ENCODE measurements at regions not wholly inside any gene's neighbourhood (a gene's known extent, or its start where the extent isn't known, plus 50 kb on each side); places are given as distances from the start of the nearest gene placed in this dataset.
A peak's percentile ranks its signal among the peaks of the same experiment; 100 is the strongest.

GRCh38 chr19:31560086-31561060, 211.1 kb upstream of the TSHZ3 start:
- peaks cover 46% of the 10 kb centered on the region for H3K9me3 ChIP-seq
- 27% methylated on average over 22 of the region's 22 CpGs for WGBS (ENCODE audit: missing lambda C conversion rate)
- ChIA-PET CTCF (interaction anchor here (0.9 to 1.1 kb wide), 2 partner anchors 17 to 19 kb away, joined by 3 read pairs; no protein-coding TSS in a partner anchor), POLR2A (no interaction called here)
- H3K4me2 ChIP-seq = no peak overlapping the region
- TF ChIP-seq RNF2 (IDR thresholded peaks at IDR 0.05; ENCODE audit: borderline replicate concordance, low read depth) = no peak
- DNase-seq (ENCODE audit: low read depth in 1 of 2, low spot score in 1 of 2) (no peak), ATAC-seq (no peak), FAIRE-seq (peak; percentile 7)
- H3K4me3 ChIP-seq = no peak overlapping the region
- no peak overlapping the region for H3K27ac ChIP-seq
- no peaks in the 10 kb centered on the region for H3K4me1 ChIP-seq

DNA sequence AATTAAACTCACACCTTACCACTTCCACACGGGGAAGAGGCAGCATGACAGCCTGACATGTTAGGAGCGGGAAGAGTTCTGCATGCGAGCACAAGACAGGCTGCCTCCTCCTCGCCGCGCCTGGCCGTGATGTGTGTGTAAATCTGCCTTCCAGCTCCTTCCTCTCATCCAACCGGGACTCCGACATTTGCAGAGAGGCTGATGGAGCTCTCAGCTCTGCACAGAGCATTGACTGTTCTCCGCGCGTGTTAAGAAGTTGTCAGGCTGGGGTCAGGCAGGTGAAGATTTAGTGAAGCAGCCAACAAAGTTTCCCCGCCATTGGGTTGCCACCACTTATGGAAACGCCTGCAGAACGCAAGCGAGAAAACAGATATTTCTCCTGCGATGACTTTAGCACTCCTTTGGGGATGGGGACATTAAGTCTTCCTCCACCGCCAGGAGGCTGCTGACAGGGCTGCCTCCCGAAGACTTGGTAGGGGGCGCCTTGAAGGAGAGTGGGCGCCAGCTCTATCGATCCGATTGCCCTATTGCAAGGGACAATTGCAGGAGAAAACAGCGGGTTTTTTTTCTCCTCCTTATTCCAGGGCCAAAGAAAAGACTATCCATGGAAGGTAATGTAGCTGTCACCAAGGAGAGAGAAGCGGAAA, 213.9 kb upstream of the TSHZ3 start:
- ATAC-seq = no peak
- CTCF ChIA-PET = interaction anchor here (1.3 to 2.0 kb wide), 2 partner anchors 9 to 10 kb away, joined by 3 to 4 read pairs; no protein-coding TSS in a partner anchor
- FAIRE-seq = no peak

DNA sequence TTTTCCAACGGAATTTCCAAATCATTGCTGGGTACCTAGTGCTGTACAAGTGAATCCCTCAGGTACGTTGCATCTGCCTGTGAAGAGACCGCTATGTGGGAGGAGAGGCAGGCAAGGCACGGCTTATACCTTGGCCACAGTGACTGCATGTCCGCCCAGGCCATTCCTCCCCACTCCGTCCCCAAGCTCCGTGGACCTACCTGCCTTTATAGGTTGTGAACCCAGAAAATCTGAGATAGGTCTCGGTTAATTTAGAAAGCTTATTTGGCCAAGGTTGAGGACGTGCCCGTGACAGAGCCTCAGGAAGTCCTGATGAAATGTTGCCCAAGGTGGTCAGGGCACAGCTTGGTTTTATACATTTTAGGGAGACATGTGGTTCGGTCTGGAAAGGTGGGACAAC, 218.5 kb upstream of the TSHZ3 start:
- no peaks in the 10 kb centered on the region for H3K4me1 ChIP-seq

More for the DNA sequence above, 213.9 kb upstream of the TSHZ3 start:
- TF ChIP-seq ZNF302 (CRISPR knock-in tag; IDR thresholded peaks at IDR 0.05) (no peak), NR3C1 (IDR thresholded peaks at IDR 0.05) (no peak), MAZ (IDR thresholded peaks at IDR 0.05; ENCODE audit: borderline replicate concordance, low read depth, low read length) (no peak), RARB (CRISPR knock-in tag; IDR thresholded peaks at IDR 0.05) (no peak)
- Histone ChIP-seq H3K4me1 (no peaks in the 10 kb centered on the region), H3K4me3 (no peak overlapping the region), H3K27ac (no peak overlapping the region), H3K4me2 (no peak overlapping the region), H3K9me3 (peaks cover 42% of the 10 kb centered on the region)
- DNase-seq (ENCODE audit: low read depth in 1 of 2, low spot score in 1 of 2) = no peak
- WGBS (ENCODE audit: missing lambda C conversion rate) = 50% methylated on average over 25 of the region's 25 CpGs
- POLR2A ChIA-PET = no interaction called here

DNA sequence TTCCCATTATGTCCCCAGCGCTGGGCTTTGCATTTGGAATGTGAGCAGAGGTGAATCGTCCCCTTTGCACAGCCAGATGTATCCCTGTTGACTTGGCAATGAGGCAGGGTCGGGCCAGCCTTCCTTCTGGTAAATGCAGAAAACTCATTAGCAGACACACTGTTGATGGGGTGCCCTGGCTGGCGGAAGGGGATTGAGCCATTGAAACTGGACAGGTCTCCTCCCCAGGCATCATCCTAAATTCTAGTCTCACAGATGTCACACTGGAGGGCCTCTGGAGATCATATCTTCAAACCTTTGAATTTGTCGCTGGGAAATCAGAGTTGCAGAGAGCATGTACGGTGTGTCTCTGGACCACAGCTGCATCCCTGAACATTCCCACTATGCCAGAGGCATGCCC, 219.5 kb upstream of the TSHZ3 start:
- 13% methylated on average over 6 of the region's 6 CpGs for WGBS (ENCODE audit: missing lambda C conversion rate)
- no peak for ATAC-seq
- peak; percentile 18 for FAIRE-seq
- ChIA-PET CTCF (interaction anchor here (0.7 kb wide), 1 partner anchor 15 kb away, joined by 3 read pairs; no protein-coding TSS in a partner anchor), POLR2A (no interaction called here)
- Histone ChIP-seq H3K4me3 (no peak overlapping the region), H3K9me3 (peaks cover 15% of the 10 kb centered on the region; the same call in 2 of the 3 replicates), H3K27ac (no peak overlapping the region), H3K4me2 (no peak overlapping the region), H3K4me1 (no peaks in the 10 kb centered on the region)
- TF ChIP-seq POLR2AphosphoS2 (conservative IDR thresholded peaks at IDR 0.05; ENCODE audit: low read length) = no peak
- no peak for TF ChIP-seq RFX5 (IDR thresholded peaks at IDR 0.05)
- no peak for TF ChIP-seq USF2 (IDR thresholded peaks at IDR 0.05)
- TF ChIP-seq, protein P1, sequence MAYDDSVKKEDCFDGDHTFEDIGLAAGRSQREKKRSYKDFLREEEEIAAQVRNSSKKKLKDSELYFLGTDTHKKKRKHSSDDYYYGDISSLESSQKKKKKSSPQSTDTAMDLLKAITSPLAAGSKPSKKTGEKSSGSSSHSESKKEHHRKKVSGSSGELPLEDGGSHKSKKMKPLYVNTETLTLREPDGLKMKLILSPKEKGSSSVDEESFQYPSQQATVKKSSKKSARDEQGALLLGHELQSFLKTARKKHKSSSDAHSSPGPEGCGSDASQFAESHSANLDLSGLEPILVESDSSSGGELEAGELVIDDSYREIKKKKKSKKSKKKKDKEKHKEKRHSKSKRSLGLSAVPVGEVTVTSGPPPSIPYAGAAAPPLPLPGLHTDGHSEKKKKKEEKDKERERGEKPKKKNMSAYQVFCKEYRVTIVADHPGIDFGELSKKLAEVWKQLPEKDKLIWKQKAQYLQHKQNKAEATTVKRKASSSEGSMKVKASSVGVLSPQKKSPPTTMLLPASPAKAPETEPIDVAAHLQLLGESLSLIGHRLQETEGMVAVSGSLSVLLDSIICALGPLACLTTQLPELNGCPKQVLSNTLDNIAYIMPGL (CRISPR knock-in tag; IDR thresholded peaks at IDR 0.05; ENCODE audit: borderline replicate concordance) = no peak
- TF ChIP-seq EP300 (IDR thresholded peaks at IDR 0.05) = no peak
- TF ChIP-seq MYC (IDR thresholded peaks at IDR 0.05; ENCODE audit: borderline replicate concordance, low read length) = no peak
- TF ChIP-seq KDM1A (IDR thresholded peaks at IDR 0.05; ENCODE audit: low read depth) = no peak
- no peak for DNase-seq (ENCODE audit: low read depth in 1 of 2, low spot score in 1 of 2)

More for the DNA sequence above, 218.5 kb upstream of the TSHZ3 start:
- H3K27ac ChIP-seq = no peak overlapping the region
- peaks cover 19% of the 10 kb centered on the region; the same call in 2 of the 3 replicates for H3K9me3 ChIP-seq
- ATAC-seq = no peak
- H3K4me2 ChIP-seq = no peak overlapping the region
- TF ChIP-seq HEYL (CRISPR knock-in tag; IDR thresholded peaks at IDR 0.05) (no peak), ZFP36 (IDR thresholded peaks at IDR 0.05; ENCODE audit: borderline replicate concordance, partially characterized antibody) (no peak), KDM5A (IDR thresholded peaks at IDR 0.05) (no peak), ZNF302 (CRISPR knock-in tag; IDR thresholded peaks at IDR 0.05) (no peak), ZSCAN20 (CRISPR knock-in tag; IDR thresholded peaks at IDR 0.05) (no peak), MAZ (IDR thresholded peaks at IDR 0.05; ENCODE audit: borderline replicate concordance, low read depth, low read length) (no peak), CTCF (IDR thresholded peaks at IDR 0.05) (no peak), NPAS2 (CRISPR knock-in tag; IDR thresholded peaks at IDR 0.05; ENCODE audit: borderline replicate concordance) (no peak), POLR2A (IDR thresholded peaks at IDR 0.05; ENCODE audit: low read length) (no peak), GATA3 (IDR thresholded peaks at IDR 0.05; ENCODE audit: borderline replicate concordance) (no peak), CEBPB (IDR thresholded peaks at IDR 0.05) (no peak), CHD2 (IDR thresholded peaks at IDR 0.05; ENCODE audit: low read length, partially characterized antibody) (no peak), EHF (CRISPR knock-in tag; IDR thresholded peaks at IDR 0.05) (no peak), EP300 (IDR thresholded peaks at IDR 0.05) (no peak), CBX2 (IDR thresholded peaks at IDR 0.05; ENCODE audit: borderline replicate concordance, low read depth) (no peak), HOXA7 (CRISPR knock-in tag; IDR thresholded peaks at IDR 0.05) (no peak)
- no peak for DNase-seq (ENCODE audit: low read depth in 1 of 2, low spot score in 1 of 2)
- 5% methylated on average over 11 of the region's 11 CpGs for WGBS (ENCODE audit: missing lambda C conversion rate)
- H3K4me3 ChIP-seq = no peak overlapping the region
- ChIA-PET CTCF (interaction anchor here (0.7 to 1.2 kb wide), 4 partner anchors 22 to 78 kb away, joined by 3 to 6 read pairs (median 3); no protein-coding TSS in a partner anchor), POLR2A (no interaction called here)
- no peak for FAIRE-seq

Data from A549 (cell line).